Natural killer cell (primary cell): ENCODE measurements at regions not wholly inside any gene's neighbourhood (a gene's known extent, or its start where the extent isn't known, plus 50 kb on each side); places are given as distances from the start of the nearest gene placed in this dataset.
"Not testable (repeated sequence)": the region's sequence is repeated elsewhere in the genome, so short reads cannot be mapped to it uniquely, and the experiment has no call there.

Experiments used
- ATAC-seq, 3 donors: fragments of 150-1000 bp in 2 of 3; fragments of 200-7000 bp in 1 of 3; cut with Tn5 transposase; 1 replicate in 1 of 3; 2 replicates in 2 of 3; pipeline ENCODE4 v1.10.0; 2021; ENCODE audit warnings: mild to moderate bottlenecking in 2 of 3, moderate library complexity in 2 of 3
- DNase-seq, 2 donors: peaks; one replicate each; pipeline versions ENCODE4 v3.0.0 to v3.0.0-alpha.2; 2013 to 2021; ENCODE audit warnings: mixed read lengths in 1 of 2
- H3K27ac ChIP-seq: one replicate; pipeline ENCODE4 v1.5.1; 2013; ENCODE audit warnings: mild to moderate bottlenecking, low read length
- H3K27me3 ChIP-seq: one replicate; pipeline ENCODE4 v1.6.1; 2013; ENCODE audit warnings: low read length; ENCODE audit not compliant: control insufficient read depth, insufficient read depth
- H3K36me3 ChIP-seq: one replicate; pipeline ENCODE4 v1.6.1; 2013; ENCODE audit warnings: low read length; ENCODE audit not compliant: control insufficient read depth, insufficient read depth
- H3K4me1 ChIP-seq: one replicate; pipeline ENCODE4 v1.6.1; 2013; ENCODE audit warnings: low read length; ENCODE audit not compliant: control insufficient read depth, insufficient read depth
- H3K4me3 ChIP-seq: one replicate; pipeline ENCODE4 v1.5.1; 2013; ENCODE audit warnings: low read length
- H3K9me3 ChIP-seq: one replicate; pipeline ENCODE4 v1.6.1; 2013; ENCODE audit warnings: low read length; ENCODE audit not compliant: control insufficient read depth, insufficient read depth
- H3K27ac Mint-ChIP-seq, 2 donors: one replicate each; pipeline ENCODE4 v1.8.0; 2022; ENCODE audit warnings: mild to moderate bottlenecking in 2 of 2, mixed read lengths in 2 of 2, moderate library complexity in 1 of 2
- H3K27me3 Mint-ChIP-seq, 2 donors: one replicate each; pipeline ENCODE4 v1.8.0; 2022; ENCODE audit warnings: low read depth in 2 of 2, mixed read lengths in 2 of 2
- H3K36me3 Mint-ChIP-seq: one replicate; pipeline ENCODE4 v1.8.0; 2022; ENCODE audit warnings: mixed read lengths
- H3K4me1 Mint-ChIP-seq, 2 donors: one replicate each; pipeline ENCODE4 v1.8.0; 2022; ENCODE audit warnings: mixed read lengths in 2 of 2
- H3K4me3 Mint-ChIP-seq: one replicate; pipeline ENCODE4 v1.8.0; 2022; ENCODE audit warnings: mild to moderate bottlenecking, moderate library complexity, mixed read lengths
- H3K9me3 Mint-ChIP-seq, 2 donors: one replicate each; pipeline ENCODE4 v1.8.0; 2022; ENCODE audit warnings: mixed read lengths in 2 of 2
- WGBS: methylation state at CpG from one replicate; pipeline ENCODE4 v1.1.7; 2013; ENCODE audit warnings: missing lambda C conversion rate; ENCODE audit not compliant: insufficient coverage; 5-methylcytosine and 5-hydroxymethylcytosine counted together
- intact Hi-C: fragments of 100-400 bp; cut with micrococcal nuclease; formaldehyde crosslinking; loops from one replicate; pipeline ENCODE4 v1.14.2; 2022
- TF ChIP-seq, protein P1 (sequence below): fragments of 200-600 bp; IDR thresholded peaks from one replicate; pipeline ENCODE4 v1.8.0; 2022; ENCODE audit warnings: antibody characterized with exemption

- Mint-ChIP-seq H3K9me3 (no peaks in the 10 kb centered on the region), H3K4me3 (no peak overlapping the region)
- 100% methylated on average over 2 of the region's 2 CpGs for WGBS
Measured at GRCh38 chrX:148080593-148080992, 99.5 kb downstream of the FMR1NB start.

GRCh38 chrX:148084611-148085010, 103.5 kb downstream of the FMR1NB start:
- Mint-ChIP-seq H3K27ac (no peak overlapping the region), H3K9me3 (no peaks in the 10 kb centered on the region), H3K4me3 (no peak overlapping the region), H3K36me3 (no peaks in the 10 kb centered on the region), H3K4me1 (no peaks in the 10 kb centered on the region), H3K27me3 (peaks cover 0 to 23% of the 10 kb centered on the region in 2 donors)
- intact Hi-C loops, result no loop called here
- no peaks in the 10 kb centered on the region for H3K4me1 ChIP-seq
- no peak overlapping the region for H3K27ac ChIP-seq
- DNase-seq, result no peak
- TF ChIP-seq, protein P1, sequence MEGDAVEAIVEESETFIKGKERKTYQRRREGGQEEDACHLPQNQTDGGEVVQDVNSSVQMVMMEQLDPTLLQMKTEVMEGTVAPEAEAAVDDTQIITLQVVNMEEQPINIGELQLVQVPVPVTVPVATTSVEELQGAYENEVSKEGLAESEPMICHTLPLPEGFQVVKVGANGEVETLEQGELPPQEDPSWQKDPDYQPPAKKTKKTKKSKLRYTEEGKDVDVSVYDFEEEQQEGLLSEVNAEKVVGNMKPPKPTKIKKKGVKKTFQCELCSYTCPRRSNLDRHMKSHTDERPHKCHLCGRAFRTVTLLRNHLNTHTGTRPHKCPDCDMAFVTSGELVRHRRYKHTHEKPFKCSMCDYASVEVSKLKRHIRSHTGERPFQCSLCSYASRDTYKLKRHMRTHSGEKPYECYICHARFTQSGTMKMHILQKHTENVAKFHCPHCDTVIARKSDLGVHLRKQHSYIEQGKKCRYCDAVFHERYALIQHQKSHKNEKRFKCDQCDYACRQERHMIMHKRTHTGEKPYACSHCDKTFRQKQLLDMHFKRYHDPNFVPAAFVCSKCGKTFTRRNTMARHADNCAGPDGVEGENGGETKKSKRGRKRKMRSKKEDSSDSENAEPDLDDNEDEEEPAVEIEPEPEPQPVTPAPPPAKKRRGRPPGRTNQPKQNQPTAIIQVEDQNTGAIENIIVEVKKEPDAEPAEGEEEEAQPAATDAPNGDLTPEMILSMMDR, result no peak
- no CpG with 5 or more reads among the region's 1 CpG for WGBS
- no peaks in the 10 kb centered on the region for H3K36me3 ChIP-seq
- no peaks in the 10 kb centered on the region for H3K9me3 ChIP-seq
- H3K27me3 ChIP-seq, result no peaks in the 10 kb centered on the region
- no peak for ATAC-seq
- H3K4me3 ChIP-seq, result no peak overlapping the region

More at GRCh38 chrX:148080593-148080992, 99.5 kb downstream of the FMR1NB start:
- Mint-ChIP-seq H3K27me3 (peaks cover 0 to 15% of the 10 kb centered on the region in 2 donors), H3K4me1 (no peaks in the 10 kb centered on the region), H3K36me3 (no peaks in the 10 kb centered on the region), H3K27ac (no peak overlapping the region)
- no peaks in the 10 kb centered on the region for H3K9me3 ChIP-seq
- no peaks in the 10 kb centered on the region for H3K36me3 ChIP-seq
- no peak overlapping the region for H3K4me3 ChIP-seq
- intact Hi-C loops, result no loop called here
- no peak for DNase-seq
- no peak overlapping the region for H3K27ac ChIP-seq
- TF ChIP-seq, protein P1, result no peak
- no peaks in the 10 kb centered on the region for H3K27me3 ChIP-seq
- H3K4me1 ChIP-seq, result no peaks in the 10 kb centered on the region
- ATAC-seq, result no peak

GRCh38 chrX:148120151-148120550, 139.0 kb downstream of the FMR1NB start:
- Histone ChIP-seq H3K4me3 (no peak overlapping the region), H3K27ac (no peak overlapping the region), H3K4me1 (no peaks in the 10 kb centered on the region), H3K36me3 (no peaks in the 10 kb centered on the region), H3K9me3 (no peaks in the 10 kb centered on the region), H3K27me3 (no peaks in the 10 kb centered on the region)
- no peaks in the 10 kb centered on the region for H3K36me3 Mint-ChIP-seq
- H3K4me3 Mint-ChIP-seq, result no peak overlapping the region
- intact Hi-C loops, result no loop called here
- TF ChIP-seq, protein P1, result no peak
- no peaks in the 10 kb centered on the region for H3K4me1 Mint-ChIP-seq
- ATAC-seq, result no peak
- no peak overlapping the region for H3K27ac Mint-ChIP-seq
- peaks cover 0 to 3% of the 10 kb centered on the region in 2 donors for H3K9me3 Mint-ChIP-seq
- no CpG with 5 or more reads among the region's 3 CpGs for WGBS
- no peak for DNase-seq
- peaks cover 0 to 5% of the 10 kb centered on the region in 2 donors for H3K27me3 Mint-ChIP-seq

DNA sequence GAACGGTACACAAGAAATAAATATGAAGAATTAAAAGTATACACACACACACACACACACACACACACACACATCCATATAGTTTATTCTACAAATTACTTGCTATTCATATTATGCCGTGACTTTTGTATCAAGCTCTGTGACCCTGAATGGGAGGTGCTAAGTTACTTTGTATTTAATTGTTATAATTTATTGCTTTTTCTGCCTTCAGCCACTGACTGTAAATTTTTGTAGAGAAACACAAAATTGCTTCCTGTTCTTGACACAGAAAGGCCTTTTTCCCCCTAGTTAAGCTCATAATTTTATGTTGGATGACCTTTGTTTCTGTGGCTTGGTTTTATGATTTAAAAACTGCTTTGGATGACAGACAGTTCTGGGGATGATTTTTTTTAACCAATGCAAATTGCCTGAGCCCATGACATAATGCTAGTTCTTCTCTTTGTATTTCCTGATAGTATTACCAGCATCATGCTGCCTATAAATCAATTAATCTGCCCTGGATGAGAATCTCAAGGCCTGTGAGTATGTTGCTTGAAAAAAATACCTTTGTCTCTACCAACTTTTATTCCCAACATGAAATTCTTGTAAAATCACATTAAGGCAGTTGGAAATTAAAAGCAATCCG, 140.0 kb downstream of the FMR1NB start:
- H3K27me3 Mint-ChIP-seq, result no peaks in the 10 kb centered on the region
- H3K27ac Mint-ChIP-seq, result no peak overlapping the region
- H3K36me3 Mint-ChIP-seq, result no peaks in the 10 kb centered on the region
- Histone ChIP-seq H3K4me3 (no peak overlapping the region), H3K36me3 (no peaks in the 10 kb centered on the region), H3K4me1 (no peaks in the 10 kb centered on the region), H3K9me3 (no peaks in the 10 kb centered on the region), H3K27ac (no peak overlapping the region), H3K27me3 (no peaks in the 10 kb centered on the region)
- 60% methylated on average over 1 of the region's 3 CpGs for WGBS
- H3K4me3 Mint-ChIP-seq, result no peak overlapping the region
- intact Hi-C loops, result no loop called here
- DNase-seq, result no peak
- TF ChIP-seq, protein P1, result no peak
- no peak for ATAC-seq
- no peaks in the 10 kb centered on the region for H3K9me3 Mint-ChIP-seq
- no peaks in the 10 kb centered on the region for H3K4me1 Mint-ChIP-seq

DNA sequence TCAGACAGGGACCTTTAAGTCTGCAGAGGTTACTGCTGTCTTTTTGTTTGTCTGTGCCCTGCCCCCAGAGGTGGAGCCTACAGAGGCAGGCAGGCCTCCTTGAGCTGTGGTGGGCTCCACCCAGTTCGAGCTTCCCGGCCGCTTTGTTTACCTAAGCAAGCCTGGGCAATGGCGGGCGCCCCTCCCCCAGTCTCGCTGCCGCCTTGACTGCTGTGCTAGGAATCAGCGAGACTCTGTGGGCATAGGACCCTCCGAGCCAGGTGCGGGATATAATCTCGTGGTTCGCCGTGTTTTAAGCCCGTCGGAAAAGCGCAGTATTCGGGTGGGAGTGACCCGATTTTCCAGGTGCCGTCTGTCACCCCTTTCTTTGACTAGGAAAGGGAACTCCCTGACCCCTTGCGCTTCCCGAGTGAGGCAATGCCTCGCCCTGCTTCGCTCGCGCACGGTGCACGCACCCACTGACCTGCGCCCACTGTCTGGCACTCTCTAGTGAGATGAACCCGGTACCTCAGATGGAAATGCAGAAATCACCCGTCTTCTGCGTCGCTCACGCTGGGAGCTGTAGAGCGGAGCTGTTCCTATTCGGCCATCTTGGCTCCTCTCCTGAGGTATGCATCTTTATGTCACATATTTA, 147.9 kb downstream of the FMR1NB start:
- H3K36me3 ChIP-seq, H3K36me3 Mint-ChIP-seq, H3K4me3 Mint-ChIP-seq, H3K4me3 ChIP-seq, DNase-seq, H3K4me1 ChIP-seq, H3K27ac Mint-ChIP-seq, H3K9me3 Mint-ChIP-seq, H3K9me3 ChIP-seq, intact Hi-C loops, H3K27ac ChIP-seq, H3K4me1 Mint-ChIP-seq, H3K27me3 ChIP-seq, ATAC-seq, H3K27me3 Mint-ChIP-seq: not testable (repeated sequence)
- WGBS, result 87% methylated on average over 24 of the region's 35 CpGs
